Coronary artery (tissue), 2 donors: ENCODE measurements at regions not wholly inside any gene's neighbourhood (a gene's known extent, or its start where the extent isn't known, plus 50 kb on each side); places are given as distances from the start of the nearest gene placed in this dataset.

ENCODE experiments used
- DNase-seq: peaks from one replicate; pipeline ENCODE4 v3.0.0-alpha.2; 2017; ENCODE audit warnings: low spot score
- H3K27ac ChIP-seq, 2 donors: fragments of 200-600 bp; sonication (generic); one replicate each; pipeline ENCODE4 v1.5.1; 2016 to 2019
- H3K4me3 ChIP-seq: fragments of 200-600 bp; sonication (generic); 2 replicates; pipeline ENCODE4 v1.5.1; 2016; ENCODE audit warnings: mild to moderate bottlenecking, moderate library complexity
- CTCF ChIP-seq: fragments of 200-600 bp; sonication (generic); IDR thresholded peaks from one replicate; pipeline ENCODE4 v1.5.1; 2019; ENCODE audit warnings: antibody characterized with exemption

- H3K27ac ChIP-seq: no peak overlapping the region
- no peak for TF ChIP-seq CTCF
- H3K4me3 ChIP-seq: no peak overlapping the region
- DNase-seq: no peak
These were observed 280.0 kb upstream of the MAP3K1 start for GRCh38 chr5:56535347-56535746.

GRCh38 chr5:56534102-56534829, 281.1 kb upstream of the MAP3K1 start:
- TF ChIP-seq CTCF: no peak
- DNase-seq: no peak
- Histone ChIP-seq H3K4me3 (no peak overlapping the region), H3K27ac (no peak overlapping the region)

- no peak for TF ChIP-seq CTCF
- DNase-seq: no peak
- Histone ChIP-seq H3K27ac (no peak overlapping the region), H3K4me3 (no peak overlapping the region)
These were observed 282.9 kb upstream of the MAP3K1 start for GRCh38 chr5:56532466-56532865.

GRCh38 chr5:56530626-56531138, 284.7 kb upstream of the MAP3K1 start:
- Histone ChIP-seq H3K4me3 (no peak overlapping the region), H3K27ac (no peak overlapping the region)
- no peak for TF ChIP-seq CTCF
- no peak for DNase-seq

- Histone ChIP-seq H3K27ac (no peak overlapping the region), H3K4me3 (no peak overlapping the region)
- no peak for TF ChIP-seq CTCF
- no peak for DNase-seq
These were observed 285.5 kb upstream of the MAP3K1 start for GRCh38 chr5:56529666-56530430.

GRCh38 chr5:56527174-56527573, 288.2 kb upstream of the MAP3K1 start:
- no peak overlapping the region for H3K27ac ChIP-seq
- H3K4me3 ChIP-seq: no peak overlapping the region
- no peak for DNase-seq
- no peak for TF ChIP-seq CTCF
